GM20000 (cell line): ENCODE measurements at regions not wholly inside any gene's neighbourhood (a gene's known extent, or its start where the extent isn't known, plus 50 kb on each side); places are given as distances from the start of the nearest gene placed in this dataset.

ENCODE experiments used
- DNase-seq: peaks from one replicate; pipeline ENCODE4 v3.0.0; 2012; ENCODE audit warnings: low spot score
- TF ChIP-seq, protein P1 (sequence below): IDR thresholded peaks from 2 replicates; pipeline ENCODE4 v1.5.1; 2012; ENCODE audit warnings: mild to moderate bottlenecking, control low read depth; ENCODE audit errors: extremely low read depth, missing control alignments

DNA sequence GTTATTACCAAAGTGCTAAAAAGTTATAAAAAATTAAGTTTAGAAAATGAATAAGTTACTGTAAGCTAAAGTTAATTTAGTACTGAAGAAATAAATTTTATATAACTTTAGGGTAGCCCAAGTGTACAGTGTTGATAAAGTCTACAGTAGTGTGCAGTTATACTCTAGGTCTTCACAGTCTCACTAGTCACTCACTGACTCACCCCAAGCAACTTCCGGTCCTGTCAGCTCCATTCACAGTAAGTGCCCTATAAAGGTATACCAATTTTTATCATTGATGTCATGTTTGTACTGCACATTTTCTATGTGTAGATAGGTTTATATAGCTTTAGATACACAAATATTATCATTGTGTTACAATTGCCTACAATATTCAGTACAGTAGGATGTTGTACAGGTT, 518.3 kb upstream of the PIK3C3 start:
- TF ChIP-seq, protein P1, sequence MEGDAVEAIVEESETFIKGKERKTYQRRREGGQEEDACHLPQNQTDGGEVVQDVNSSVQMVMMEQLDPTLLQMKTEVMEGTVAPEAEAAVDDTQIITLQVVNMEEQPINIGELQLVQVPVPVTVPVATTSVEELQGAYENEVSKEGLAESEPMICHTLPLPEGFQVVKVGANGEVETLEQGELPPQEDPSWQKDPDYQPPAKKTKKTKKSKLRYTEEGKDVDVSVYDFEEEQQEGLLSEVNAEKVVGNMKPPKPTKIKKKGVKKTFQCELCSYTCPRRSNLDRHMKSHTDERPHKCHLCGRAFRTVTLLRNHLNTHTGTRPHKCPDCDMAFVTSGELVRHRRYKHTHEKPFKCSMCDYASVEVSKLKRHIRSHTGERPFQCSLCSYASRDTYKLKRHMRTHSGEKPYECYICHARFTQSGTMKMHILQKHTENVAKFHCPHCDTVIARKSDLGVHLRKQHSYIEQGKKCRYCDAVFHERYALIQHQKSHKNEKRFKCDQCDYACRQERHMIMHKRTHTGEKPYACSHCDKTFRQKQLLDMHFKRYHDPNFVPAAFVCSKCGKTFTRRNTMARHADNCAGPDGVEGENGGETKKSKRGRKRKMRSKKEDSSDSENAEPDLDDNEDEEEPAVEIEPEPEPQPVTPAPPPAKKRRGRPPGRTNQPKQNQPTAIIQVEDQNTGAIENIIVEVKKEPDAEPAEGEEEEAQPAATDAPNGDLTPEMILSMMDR = no peak
- no peak for DNase-seq

DNA sequence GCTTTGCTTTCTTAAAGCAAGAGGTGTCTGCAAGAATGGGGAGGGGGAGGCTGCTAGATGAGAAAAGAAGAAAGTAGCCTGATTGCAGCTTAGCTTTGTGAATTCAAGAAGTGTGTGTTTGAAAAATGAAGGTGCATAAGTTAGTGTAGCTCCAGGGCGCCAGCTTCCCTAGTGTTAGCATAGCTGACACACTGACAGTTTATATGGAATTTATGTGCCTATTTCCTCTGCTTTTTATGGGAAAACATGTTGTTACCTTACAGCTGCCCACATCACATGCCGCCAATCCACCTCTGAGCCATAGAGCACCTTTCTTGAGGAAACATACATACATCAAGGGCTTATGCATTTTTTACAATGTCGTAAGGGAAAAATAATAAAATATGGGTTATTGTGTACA, 536.4 kb upstream of the PIK3C3 start:
- DNase-seq = no peak
- TF ChIP-seq, protein P1 = no peak

DNA sequence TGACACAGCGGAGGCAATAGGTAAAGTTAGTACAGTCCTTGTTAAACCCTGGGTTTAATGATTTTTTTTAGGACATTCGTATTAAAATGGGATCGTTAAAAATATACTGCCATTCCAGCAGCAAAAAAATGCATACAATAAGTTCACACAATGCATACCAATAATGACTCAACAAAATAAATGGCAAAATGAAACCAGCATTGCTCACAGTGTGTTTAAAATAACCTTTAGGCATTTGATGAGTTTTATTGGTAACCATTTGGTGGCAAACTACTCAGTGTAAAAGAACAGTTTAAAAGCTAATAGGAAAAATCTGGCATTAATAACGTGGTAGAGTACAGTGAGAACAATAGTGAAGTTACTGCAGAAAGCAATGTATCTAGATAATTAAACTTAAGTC, 539.0 kb upstream of the PIK3C3 start:
- TF ChIP-seq, protein P1 = no peak
- DNase-seq = no peak

DNA sequence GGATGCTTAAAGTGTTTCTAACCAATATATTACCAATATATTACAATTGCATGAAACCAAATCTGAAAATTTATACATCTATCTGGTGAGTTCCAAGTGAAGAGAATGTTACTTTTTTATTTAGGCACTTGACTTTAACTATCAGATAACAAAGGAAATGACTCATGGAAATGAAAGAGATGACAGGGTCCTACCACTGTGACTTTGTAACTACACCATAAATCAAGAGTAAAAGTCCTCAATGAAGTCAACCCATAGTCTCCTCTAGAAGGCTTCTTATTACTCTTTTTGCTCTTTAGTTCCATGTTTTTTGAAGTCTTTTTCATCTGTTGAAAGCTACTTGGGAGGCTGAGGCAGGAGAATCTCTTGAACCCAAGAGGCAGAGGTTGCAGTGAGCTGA, 545.0 kb upstream of the PIK3C3 start:
- TF ChIP-seq, protein P1 = no peak
- DNase-seq = no peak

DNA sequence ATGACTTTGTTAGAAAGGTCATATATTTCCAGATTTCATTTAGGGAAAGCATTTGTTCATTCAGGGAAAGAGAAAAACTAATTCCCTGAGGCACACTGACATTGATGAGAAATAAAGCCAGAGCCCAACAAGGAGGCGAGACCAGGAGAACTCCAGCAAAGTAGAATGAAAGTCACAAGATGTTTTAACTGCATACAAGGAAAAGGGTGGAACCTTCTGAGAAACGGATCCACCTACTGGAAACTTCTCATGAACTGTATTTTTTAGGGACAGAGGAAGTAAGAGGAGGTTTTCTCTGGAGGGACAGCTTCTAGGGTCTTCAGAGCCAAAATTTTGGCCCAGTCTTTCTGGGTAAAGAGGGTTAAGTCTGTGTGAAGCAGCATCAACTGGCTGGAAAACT, 548.2 kb upstream of the PIK3C3 start:
- DNase-seq = no peak
- TF ChIP-seq, protein P1 = no peak

DNA sequence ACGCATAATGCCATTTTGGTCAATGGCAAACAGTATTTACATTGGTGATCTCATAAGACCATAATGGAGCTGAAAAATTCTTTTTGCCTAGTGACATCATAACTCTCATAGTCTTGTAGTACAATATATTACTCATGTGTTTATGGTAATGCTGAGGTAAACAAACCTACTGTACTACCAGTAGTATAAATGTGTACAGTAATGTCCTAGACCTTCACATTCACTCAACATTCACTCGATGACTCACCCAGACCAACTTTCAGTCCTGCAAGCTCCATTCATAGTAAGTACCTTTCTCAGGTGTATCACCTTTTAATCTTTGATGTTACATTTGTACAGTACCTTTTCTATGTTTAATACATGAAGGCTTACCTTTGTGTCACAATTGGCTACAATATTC, 558.2 kb upstream of the PIK3C3 start:
- DNase-seq = no peak
- TF ChIP-seq, protein P1 = no peak

DNA sequence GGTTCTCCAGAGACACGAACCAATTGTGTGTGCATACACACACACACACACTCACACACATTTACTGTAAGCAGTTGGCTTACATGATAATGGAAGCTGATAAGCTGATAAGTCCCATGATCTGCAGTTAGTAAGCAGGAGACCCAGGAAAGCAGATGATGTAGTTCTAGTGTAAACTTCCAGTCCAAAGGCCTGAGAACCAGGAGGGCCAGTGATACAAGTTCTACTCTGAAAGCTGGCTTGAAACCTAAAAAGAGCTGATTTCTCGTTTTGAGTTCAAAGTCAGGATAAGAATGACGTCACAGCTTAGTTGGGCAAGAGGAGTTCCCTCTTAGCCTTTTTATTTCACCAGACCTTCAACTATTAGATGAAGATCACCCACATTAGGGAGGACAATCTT, 558.8 kb upstream of the PIK3C3 start:
- TF ChIP-seq, protein P1 = no peak
- no peak for DNase-seq
